ENCODE measurements at regions not wholly inside any gene's neighbourhood (a gene's known extent, or its start where the extent isn't known, plus 50 kb on each side); places are given as distances from the start of the nearest gene placed in this dataset.

DNA sequence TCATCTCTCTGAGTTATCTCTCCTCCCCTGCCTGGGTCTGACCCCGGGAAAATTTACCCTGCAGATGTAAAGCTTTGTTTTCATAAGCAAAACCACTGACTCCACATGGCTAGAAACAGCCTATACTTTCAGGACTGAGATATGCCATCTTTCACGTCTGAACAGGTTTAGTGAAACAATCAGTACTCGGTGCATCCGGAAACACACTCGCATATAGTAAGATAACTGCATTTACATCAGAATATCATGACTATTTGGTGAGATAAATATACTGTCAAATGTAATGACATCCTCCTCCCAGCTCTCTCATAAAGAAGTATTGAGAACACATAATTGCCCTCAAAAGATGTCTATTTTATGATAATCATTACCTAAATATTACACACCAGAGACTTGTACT lies 172.8 kb downstream of the EFNB2 start:
- no peaks in the 10 kb centered on the region for H3K9me3 ChIP-seq
- no peak for ATAC-seq
- no peak overlapping the region for H3K4me3 ChIP-seq
- TF ChIP-seq, protein P1, sequence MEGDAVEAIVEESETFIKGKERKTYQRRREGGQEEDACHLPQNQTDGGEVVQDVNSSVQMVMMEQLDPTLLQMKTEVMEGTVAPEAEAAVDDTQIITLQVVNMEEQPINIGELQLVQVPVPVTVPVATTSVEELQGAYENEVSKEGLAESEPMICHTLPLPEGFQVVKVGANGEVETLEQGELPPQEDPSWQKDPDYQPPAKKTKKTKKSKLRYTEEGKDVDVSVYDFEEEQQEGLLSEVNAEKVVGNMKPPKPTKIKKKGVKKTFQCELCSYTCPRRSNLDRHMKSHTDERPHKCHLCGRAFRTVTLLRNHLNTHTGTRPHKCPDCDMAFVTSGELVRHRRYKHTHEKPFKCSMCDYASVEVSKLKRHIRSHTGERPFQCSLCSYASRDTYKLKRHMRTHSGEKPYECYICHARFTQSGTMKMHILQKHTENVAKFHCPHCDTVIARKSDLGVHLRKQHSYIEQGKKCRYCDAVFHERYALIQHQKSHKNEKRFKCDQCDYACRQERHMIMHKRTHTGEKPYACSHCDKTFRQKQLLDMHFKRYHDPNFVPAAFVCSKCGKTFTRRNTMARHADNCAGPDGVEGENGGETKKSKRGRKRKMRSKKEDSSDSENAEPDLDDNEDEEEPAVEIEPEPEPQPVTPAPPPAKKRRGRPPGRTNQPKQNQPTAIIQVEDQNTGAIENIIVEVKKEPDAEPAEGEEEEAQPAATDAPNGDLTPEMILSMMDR (IDR thresholded peaks at IDR 0.05): no peak
- H3K4me1 ChIP-seq (ENCODE audit: low read depth): no peaks in the 10 kb centered on the region
- no peaks in the 10 kb centered on the region for H3K36me3 ChIP-seq (ENCODE audit: low read depth)
- DNase-seq: no peak
- intact Hi-C loops (cut with DNase I, micrococcal nuclease): no loop called here

DNA sequence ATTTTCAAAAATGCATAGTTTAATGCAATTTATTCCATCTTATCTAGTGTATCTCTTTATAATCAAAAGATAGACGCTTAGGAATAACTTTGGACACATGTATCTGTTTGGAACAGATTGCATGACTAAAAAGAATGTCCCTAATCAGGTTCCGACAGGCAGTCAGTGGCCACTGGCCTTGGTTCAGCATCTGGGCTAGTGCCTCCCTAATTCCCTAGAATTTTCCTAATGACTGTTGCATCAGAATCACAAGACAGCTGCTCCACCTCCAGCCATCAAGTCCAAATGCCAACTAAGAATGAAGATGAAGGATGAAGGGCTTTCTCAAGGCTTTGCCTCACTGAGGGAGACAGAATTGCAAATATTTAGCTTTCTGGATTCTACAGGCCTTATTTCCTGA lies 173.8 kb downstream of the EFNB2 start:
- H3K36me3 ChIP-seq (ENCODE audit: low read depth): no peaks in the 10 kb centered on the region
- DNase-seq (no peak), ATAC-seq (no peak)
- no peaks in the 10 kb centered on the region for H3K9me3 ChIP-seq
- no peak overlapping the region for H3K4me3 ChIP-seq
- TF ChIP-seq, protein P1 (IDR thresholded peaks at IDR 0.05): no peak
- no peaks in the 10 kb centered on the region for H3K4me1 ChIP-seq (ENCODE audit: low read depth)
- intact Hi-C loops (cut with DNase I, micrococcal nuclease): no loop called here

DNA sequence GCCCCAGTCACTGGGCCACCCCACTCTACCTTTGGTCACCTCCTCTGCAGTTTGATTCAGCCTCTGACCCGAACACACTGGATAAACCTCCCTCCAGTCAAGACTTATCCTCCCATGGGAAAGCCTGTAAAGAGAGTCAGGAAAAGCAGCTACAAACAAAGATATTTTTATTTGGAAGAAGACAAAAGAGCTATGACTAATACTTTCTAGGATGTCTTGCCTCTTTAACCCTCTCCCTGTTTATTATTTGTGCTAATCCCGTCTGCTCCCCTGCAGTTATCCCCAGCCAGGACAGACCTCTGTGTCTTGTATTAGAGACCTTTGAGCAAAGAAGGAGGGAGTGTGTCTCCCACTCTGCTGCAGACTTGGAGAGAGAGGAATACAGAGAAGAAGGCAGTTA lies 178.3 kb downstream of the EFNB2 start:
- no peak for ATAC-seq
- peaks cover 9% of the 10 kb centered on the region for H3K4me1 ChIP-seq (ENCODE audit: low read depth)

DNA sequence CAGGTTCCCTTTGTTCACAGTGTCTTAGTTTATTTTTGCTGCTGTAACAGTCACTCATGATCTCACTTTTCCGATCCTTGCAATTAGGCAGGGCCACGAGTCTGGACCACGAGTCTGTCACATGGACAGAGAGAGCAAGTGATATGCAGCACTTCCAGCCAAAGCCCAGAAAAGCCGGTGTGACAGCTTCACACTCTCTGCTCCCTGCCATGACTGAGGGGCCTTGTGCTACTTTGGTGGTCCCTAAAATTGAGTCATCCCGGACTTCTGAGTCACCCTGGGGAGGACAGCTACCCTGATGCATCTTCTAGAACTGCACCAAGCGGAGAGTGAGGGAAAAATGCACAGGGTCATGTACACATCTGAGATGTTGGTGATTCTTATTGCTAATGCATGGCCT lies 179.6 kb downstream of the EFNB2 start:
- TF ChIP-seq, protein P1 (IDR thresholded peaks at IDR 0.05): no peak
- ATAC-seq (no peak), DNase-seq (no peak)
- H3K4me1 ChIP-seq (ENCODE audit: low read depth): peaks cover 9% of the 10 kb centered on the region
- no peaks in the 10 kb centered on the region for H3K36me3 ChIP-seq (ENCODE audit: low read depth)
- intact Hi-C loops (cut with DNase I, micrococcal nuclease): no loop called here
- no peak overlapping the region for H3K4me3 ChIP-seq
- H3K9me3 ChIP-seq: no peaks in the 10 kb centered on the region

More for the DNA sequence above, 178.3 kb downstream of the EFNB2 start:
- H3K36me3 ChIP-seq (ENCODE audit: low read depth): no peaks in the 10 kb centered on the region
- no peaks in the 10 kb centered on the region for H3K9me3 ChIP-seq
- TF ChIP-seq, protein P1 (IDR thresholded peaks at IDR 0.05): no peak
- DNase-seq: no peak
- no peak overlapping the region for H3K4me3 ChIP-seq
- intact Hi-C loops (cut with DNase I, micrococcal nuclease): no loop called here

DNA sequence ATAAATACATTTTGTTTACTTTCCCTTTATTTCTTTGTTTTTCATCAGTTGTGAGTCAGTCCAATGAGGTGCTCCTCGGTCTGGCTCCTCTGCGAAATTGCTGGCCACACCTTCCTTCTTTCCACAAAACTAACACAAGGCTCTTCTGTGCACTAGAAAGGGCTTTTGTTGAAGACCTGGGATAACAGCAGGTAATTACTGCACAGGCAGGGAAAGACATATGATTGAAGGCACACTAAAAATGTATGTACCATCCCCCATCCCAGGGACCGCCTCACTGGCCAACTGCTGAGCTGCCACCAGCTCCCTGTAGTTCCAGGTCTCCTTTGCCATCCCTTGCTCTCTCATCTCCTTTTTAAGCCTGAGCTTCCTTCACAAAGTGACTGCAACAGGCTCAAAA lies 180.5 kb downstream of the EFNB2 start:
- H3K4me1 ChIP-seq (ENCODE audit: low read depth): peaks cover 14% of the 10 kb centered on the region
- TF ChIP-seq, protein P1 (IDR thresholded peaks at IDR 0.05): no peak
- no peak overlapping the region for H3K4me3 ChIP-seq
- H3K9me3 ChIP-seq: no peaks in the 10 kb centered on the region
- H3K36me3 ChIP-seq (ENCODE audit: low read depth): no peaks in the 10 kb centered on the region
- DNase-seq (peak in 1 of 3 donors; percentile 51), ATAC-seq (peak; percentile 79)
- intact Hi-C loops (cut with DNase I, micrococcal nuclease): no loop called here

DNA sequence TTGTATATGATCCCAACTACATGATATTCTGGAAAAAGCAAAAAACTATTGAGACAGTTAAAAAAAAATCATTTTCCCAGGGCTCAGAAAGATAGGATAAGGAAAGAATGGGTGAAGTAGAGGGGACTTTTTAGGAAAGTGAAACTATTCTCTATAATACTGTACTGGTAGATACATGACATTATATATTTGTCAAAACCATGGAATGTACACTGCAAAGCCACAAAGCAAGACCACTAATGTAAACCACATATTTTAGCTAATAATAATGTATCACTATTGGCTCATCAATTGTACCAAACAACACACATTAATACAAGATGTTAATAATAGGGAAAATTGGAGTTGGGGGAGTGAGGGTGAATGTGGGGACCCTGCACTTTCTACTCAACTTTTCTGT lies 182.6 kb downstream of the EFNB2 start:
- no peaks in the 10 kb centered on the region for H3K36me3 ChIP-seq (ENCODE audit: low read depth)
- no peak overlapping the region for H3K4me3 ChIP-seq
- ATAC-seq: no peak
- intact Hi-C loops (cut with DNase I, micrococcal nuclease): no loop called here
- H3K9me3 ChIP-seq: no peaks in the 10 kb centered on the region
- no peak for DNase-seq
- TF ChIP-seq, protein P1 (IDR thresholded peaks at IDR 0.05): no peak
- H3K4me1 ChIP-seq (ENCODE audit: low read depth): peaks cover 14% of the 10 kb centered on the region
